Tibial nerve (tissue), 4 donors: ENCODE measurements at regions not wholly inside any gene's neighbourhood (a gene's known extent, or its start where the extent isn't known, plus 50 kb on each side); places are given as distances from the start of the nearest gene placed in this dataset.
"Not testable (repeated sequence)": the region's sequence is repeated elsewhere in the genome, so short reads cannot be mapped to it uniquely, and the experiment has no call there.

ENCODE experiments used
- DNase-seq, 2 donors: peaks; one replicate each; pipeline ENCODE4 v3.0.0-alpha.2; 2019; ENCODE audit warnings: low spot score in 2 of 2
- H3K27ac ChIP-seq, 4 donors: fragments of 200-600 bp; sonication (generic) in 3 of 4; one replicate each; pipeline ENCODE4 v1.5.1; 2017 to 2019; ENCODE audit warnings: mild to moderate bottlenecking in 1 of 4
- H3K27me3 ChIP-seq, 2 donors: fragments of 200-600 bp; sonication (generic) in 1 of 2; one replicate each; pipeline versions ENCODE4 v1.5.1 to v1.6.0; 2017 to 2019
- H3K36me3 ChIP-seq, 3 donors: fragments of 200-600 bp; sonication (generic); one replicate each; pipeline ENCODE4 v1.5.1; 2018 to 2019
- H3K4me1 ChIP-seq, 4 donors: fragments of 200-600 bp; sonication (generic) in 3 of 4; one replicate each; pipeline ENCODE4 v1.5.1; 2017 to 2019
- H3K4me3 ChIP-seq, 4 donors: fragments of 200-600 bp; sonication (generic) in 3 of 4; one replicate each; pipeline ENCODE4 v1.5.1; 2017 to 2019; ENCODE audit warnings: mild to moderate bottlenecking in 1 of 4, moderate library complexity in 1 of 4
- H3K9me3 ChIP-seq, 4 donors: fragments of 200-600 bp; sonication (generic) in 3 of 4; one replicate each; pipeline ENCODE4 v1.5.1; 2017 to 2019
- EP300 ChIP-seq, 2 donors: sonication (generic); formaldehyde crosslinking; IDR thresholded peaks; one replicate each; pipeline ENCODE4 v1.6.1; 2017; ENCODE audit warnings: antibody characterized with exemption in 2 of 2, mild to moderate bottlenecking in 1 of 2
- POLR2A ChIP-seq, 2 donors: fragments of 450-650 bp; IDR thresholded peaks; one replicate each; pipeline ENCODE4 v1.6.1; 2017; ENCODE audit warnings: antibody characterized with exemption in 2 of 2, mild to moderate bottlenecking in 2 of 2, moderate library complexity in 2 of 2
- WGBS, 2 donors: methylation state at CpG; one replicate each; pipeline ENCODE4 v1.1.5; 2018; 5-methylcytosine and 5-hydroxymethylcytosine counted together
- TF ChIP-seq, protein P1 (sequence below), 5 experiments: fragments of 200-600 bp in 3 of 5; fragments of 450-650 bp in 2 of 5; sonication (generic) in 3 of 5; IDR thresholded peaks; one replicate each; pipeline ENCODE4 v1.5.1; 2016 to 2019; ENCODE audit warnings: antibody characterized with exemption in 5 of 5, mild to moderate bottlenecking in 3 of 5, moderate library complexity in 2 of 5

- no peak overlapping the region for H3K27ac ChIP-seq
- H3K4me3 ChIP-seq: no peak overlapping the region
- 81 to 84% methylated on average over 2 of the region's 2 CpGs for WGBS, 2 donors
- no peaks in the 10 kb centered on the region for H3K27me3 ChIP-seq
- no peak for DNase-seq
- H3K9me3 ChIP-seq: no peaks in the 10 kb centered on the region
- H3K36me3 ChIP-seq: no peaks in the 10 kb centered on the region
- TF ChIP-seq POLR2A (IDR thresholded peaks at IDR 0.05): no peak
- TF ChIP-seq, protein P1, sequence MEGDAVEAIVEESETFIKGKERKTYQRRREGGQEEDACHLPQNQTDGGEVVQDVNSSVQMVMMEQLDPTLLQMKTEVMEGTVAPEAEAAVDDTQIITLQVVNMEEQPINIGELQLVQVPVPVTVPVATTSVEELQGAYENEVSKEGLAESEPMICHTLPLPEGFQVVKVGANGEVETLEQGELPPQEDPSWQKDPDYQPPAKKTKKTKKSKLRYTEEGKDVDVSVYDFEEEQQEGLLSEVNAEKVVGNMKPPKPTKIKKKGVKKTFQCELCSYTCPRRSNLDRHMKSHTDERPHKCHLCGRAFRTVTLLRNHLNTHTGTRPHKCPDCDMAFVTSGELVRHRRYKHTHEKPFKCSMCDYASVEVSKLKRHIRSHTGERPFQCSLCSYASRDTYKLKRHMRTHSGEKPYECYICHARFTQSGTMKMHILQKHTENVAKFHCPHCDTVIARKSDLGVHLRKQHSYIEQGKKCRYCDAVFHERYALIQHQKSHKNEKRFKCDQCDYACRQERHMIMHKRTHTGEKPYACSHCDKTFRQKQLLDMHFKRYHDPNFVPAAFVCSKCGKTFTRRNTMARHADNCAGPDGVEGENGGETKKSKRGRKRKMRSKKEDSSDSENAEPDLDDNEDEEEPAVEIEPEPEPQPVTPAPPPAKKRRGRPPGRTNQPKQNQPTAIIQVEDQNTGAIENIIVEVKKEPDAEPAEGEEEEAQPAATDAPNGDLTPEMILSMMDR (IDR thresholded peaks at IDR 0.05): no peak
- no peak for TF ChIP-seq EP300 (IDR thresholded peaks at IDR 0.05)
- H3K4me1 ChIP-seq: no peaks in the 10 kb centered on the region
Measured at GRCh38 chr4:75213480-75213879, 280.6 kb downstream of the PARM1 start.

DNA sequence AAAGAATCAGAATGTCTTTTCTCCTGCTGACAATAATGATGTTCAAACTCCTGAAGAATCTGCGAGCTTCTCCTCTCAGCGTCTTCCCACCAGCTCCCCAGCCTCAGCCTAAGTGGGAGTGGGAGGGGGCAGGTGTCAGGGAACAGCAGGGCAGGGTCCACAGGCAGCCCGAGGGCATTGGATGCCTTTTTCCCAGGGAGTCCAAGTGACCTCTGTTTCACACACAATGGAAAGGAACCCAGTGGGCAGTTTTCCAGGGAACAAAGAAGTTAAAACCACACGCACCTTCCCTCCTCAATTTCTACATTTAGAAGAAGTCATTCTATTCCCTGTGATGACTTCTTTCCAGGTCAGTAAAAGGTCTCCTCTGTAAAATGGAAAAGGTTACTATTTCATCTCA lies 278.5 kb downstream of the PARM1 start:
- Histone ChIP-seq H3K4me1 (no peaks in the 10 kb centered on the region), H3K4me3 (no peak overlapping the region), H3K36me3 (no peaks in the 10 kb centered on the region), H3K27me3 (no peaks in the 10 kb centered on the region), H3K27ac (no peak overlapping the region), H3K9me3 (no peaks in the 10 kb centered on the region)
- no peak for TF ChIP-seq POLR2A (IDR thresholded peaks at IDR 0.05)
- TF ChIP-seq EP300 (IDR thresholded peaks at IDR 0.05): no peak
- TF ChIP-seq, protein P1 (IDR thresholded peaks at IDR 0.05): no peak
- WGBS, 2 donors: 31 to 49% methylated on average over 4 of the region's 4 CpGs
- no peak for DNase-seq

GRCh38 chr4:75207902-75208301 lies 275.0 kb downstream of the PARM1 start:
- 65 to 78% methylated on average over 1 of the region's 1 CpG for WGBS, 2 donors
- Histone ChIP-seq H3K27me3 (no peaks in the 10 kb centered on the region), H3K36me3 (no peaks in the 10 kb centered on the region), H3K27ac (no peak overlapping the region), H3K4me3 (no peak overlapping the region), H3K9me3 (no peaks in the 10 kb centered on the region), H3K4me1 (no peaks in the 10 kb centered on the region)
- no peak for DNase-seq
- no peak for TF ChIP-seq EP300 (IDR thresholded peaks at IDR 0.05)
- TF ChIP-seq, protein P1 (IDR thresholded peaks at IDR 0.05): no peak
- TF ChIP-seq POLR2A (IDR thresholded peaks at IDR 0.05): no peak

- TF ChIP-seq EP300 (IDR thresholded peaks at IDR 0.05) (no peak), POLR2A (IDR thresholded peaks at IDR 0.05) (no peak)
- TF ChIP-seq, protein P1 (IDR thresholded peaks at IDR 0.05): no peak
- H3K27ac ChIP-seq: no peak overlapping the region
- no peak overlapping the region for H3K4me3 ChIP-seq
- peaks cover 0 to 25% (median 0%) of the 10 kb centered on the region in 4 donors for H3K9me3 ChIP-seq
- no peak for DNase-seq
- H3K27me3 ChIP-seq: no peaks in the 10 kb centered on the region
- WGBS, 2 donors: 69 to 81% methylated on average over 7 of the region's 7 CpGs
- no peaks in the 10 kb centered on the region for H3K36me3 ChIP-seq
- H3K4me1 ChIP-seq: no peaks in the 10 kb centered on the region
Measured at GRCh38 chr4:75195111-75195510, 262.2 kb downstream of the PARM1 start.

- Histone ChIP-seq H3K4me3 (no peak overlapping the region), H3K27ac (no peak overlapping the region), H3K4me1 (no peaks in the 10 kb centered on the region), H3K9me3 (peaks cover 0 to 22% (median 0%) of the 10 kb centered on the region in 4 donors), H3K27me3 (no peaks in the 10 kb centered on the region), H3K36me3 (no peaks in the 10 kb centered on the region)
- 89 to 93% methylated on average over 7 of the region's 8 CpGs for WGBS, 2 donors
- no peak for TF ChIP-seq POLR2A (IDR thresholded peaks at IDR 0.05)
- TF ChIP-seq, protein P1 (IDR thresholded peaks at IDR 0.05): no peak
- no peak for TF ChIP-seq EP300 (IDR thresholded peaks at IDR 0.05)
- no peak for DNase-seq
Measured at GRCh38 chr4:75194180-75194579, 261.3 kb downstream of the PARM1 start.

GRCh38 chr4:75192182-75192581 lies 259.3 kb downstream of the PARM1 start:
- 86 to 93% methylated on average over 2 of the region's 2 CpGs for WGBS, 2 donors
- not testable (repeated sequence) for DNase-seq, H3K27me3 ChIP-seq, H3K27ac ChIP-seq, H3K36me3 ChIP-seq, H3K4me3 ChIP-seq, H3K4me1 ChIP-seq, H3K9me3 ChIP-seq
